A549 (cell line): ENCODE measurements at regions not wholly inside any gene's neighbourhood (a gene's known extent, or its start where the extent isn't known, plus 50 kb on each side); places are given as distances from the start of the nearest gene placed in this dataset.

ENCODE experiments used
- ATAC-seq, 2 experiments: fragments of 200-7000 bp in 1 of 2; fragments of >200 bp in 1 of 2; cut with Nextera tagmentation in 1 of 2; cut with Tn5 transposase in 1 of 2; 3 replicates each; pipeline versions ENCODE4 v1.8.0 to v1.9.1; 2018 to 2020; ENCODE audit warnings: mild to moderate bottlenecking in 1 of 2, moderate library complexity in 1 of 2
- CTCF ChIA-PET: fragments of 300-600 bp; sonication (Branson Sonifier 250); formaldehyde crosslinking; extraction: SDS; loops from one replicate; lab custom pipeline; 2021; ENCODE audit warnings: antibody characterized with exemption, inconsistent platforms; lab: Yijun Ruan, JAX
- POLR2A ChIA-PET: fragments of 350-600 bp; formaldehyde crosslinking; extraction: SDS; loops from one replicate; lab custom pipeline; 2021; ENCODE audit warnings: antibody characterized with exemption, inconsistent platforms; lab: Yijun Ruan, JAX
- DNase-seq, 2 experiments: peaks; one replicate each; pipeline versions ENCODE4 v3.0.0 to v3.0.0-alpha.2; 2011 to 2016; ENCODE audit warnings: low read depth in 1 of 2, low spot score in 1 of 2
- FAIRE-seq: peaks from 2 replicates; lab custom pipeline; 2011; peaks lifted over from hg19 to GRCh38; lab: Jason Lieb, UNC
- H3K27ac ChIP-seq, 2 experiments: fragments of >200 bp; sonication (Bioruptor Twin); formaldehyde crosslinking; 3 replicates each; pipeline ENCODE4 v1.5.1; 2016 to 2017
- H3K4me1 ChIP-seq: fragments of >200 bp; sonication (Bioruptor Twin); formaldehyde crosslinking; 3 replicates; pipeline ENCODE4 v1.6.1; 2016
- H3K4me2 ChIP-seq: fragments of >200 bp; sonication (Bioruptor Twin); formaldehyde crosslinking; 3 replicates; pipeline ENCODE4 v1.6.1; 2016
- H3K4me3 ChIP-seq: fragments of >200 bp; sonication (Bioruptor Twin); formaldehyde crosslinking; 3 replicates; pipeline ENCODE4 v1.5.1; 2016
- H3K9me3 ChIP-seq: fragments of >200 bp; sonication (Bioruptor Twin); formaldehyde crosslinking; 3 replicates; pipeline ENCODE4 v1.6.1; 2016
- CBX8 ChIP-seq: fragments of 200-600 bp; sonication (generic); IDR thresholded peaks from 2 replicates; pipeline ENCODE4 v1.6.1; 2016
- EHF ChIP-seq: fragments of 250-450 bp; sonication (Bioruptor Pico); IDR thresholded peaks from 2 replicates; pipeline ENCODE4 v1.5.0; 2020; ENCODE audit warnings: mild to moderate bottlenecking
- ELK1 ChIP-seq: fragments of 150-350 bp; IDR thresholded peaks from 2 replicates; pipeline ENCODE4 v1.6.1; 2014; ENCODE audit warnings: low read depth, mild to moderate bottlenecking, low read length
- EP300 ChIP-seq, 2 experiments: fragments of >200 bp; sonication (Bioruptor Twin); formaldehyde crosslinking; IDR thresholded peaks; 2 replicates in 1 of 2; 3 replicates in 1 of 2; pipeline ENCODE4 v1.6.1; 2016 to 2017
- ESRRA ChIP-seq: fragments of 150-350 bp; IDR thresholded peaks from 2 replicates; pipeline ENCODE4 v1.6.1; 2014; ENCODE audit warnings: mild to moderate bottlenecking, low read length, borderline replicate concordance
- FOSB ChIP-seq: fragments of 250-450 bp; sonication (Bioruptor Pico); IDR thresholded peaks from 2 replicates; pipeline ENCODE4 v1.5.0; 2020; ENCODE audit warnings: mild to moderate bottlenecking, moderate library complexity
- FOSL2 ChIP-seq, 2 experiments: fragments of 450-650 bp in 1 of 2; fragments of >200 bp in 1 of 2; sonication (Bioruptor Twin) in 1 of 2; formaldehyde crosslinking; IDR thresholded peaks; 2 replicates each; pipeline versions ENCODE4 v1.5.0 to v1.6.1; 2016 to 2020; ENCODE audit warnings: mild to moderate bottlenecking in 1 of 2, moderate library complexity in 1 of 2
- FOXS1 ChIP-seq: fragments of 250-450 bp; sonication (Bioruptor Pico); IDR thresholded peaks from 2 replicates; pipeline ENCODE4 v1.5.0; 2020; ENCODE audit warnings: mild to moderate bottlenecking, moderate library complexity
- HDAC2 ChIP-seq: fragments of 200-600 bp; sonication (generic); IDR thresholded peaks from 2 replicates; pipeline ENCODE4 v1.6.1; 2016
- HEYL ChIP-seq: fragments of 250-450 bp; sonication (Bioruptor Pico); IDR thresholded peaks from 2 replicates; pipeline ENCODE4 v1.8.0; 2021; ENCODE audit warnings: mild to moderate bottlenecking, moderate library complexity
- HOXA7 ChIP-seq: fragments of 250-450 bp; sonication (Bioruptor Pico); IDR thresholded peaks from 2 replicates; pipeline ENCODE4 v1.5.0; 2020; ENCODE audit warnings: mild to moderate bottlenecking, moderate library complexity
- HOXB5 ChIP-seq: fragments of 250-450 bp; sonication (Bioruptor Pico); IDR thresholded peaks from 2 replicates; pipeline ENCODE4 v1.5.0; 2020; ENCODE audit warnings: mild to moderate bottlenecking, moderate library complexity
- JUNB ChIP-seq: fragments of >200 bp; sonication (Bioruptor Twin); formaldehyde crosslinking; IDR thresholded peaks from 2 replicates; pipeline ENCODE4 v1.6.1; 2016
- KDM1A ChIP-seq: fragments of 200-600 bp; sonication (generic); IDR thresholded peaks from 2 replicates; pipeline ENCODE4 v1.6.1; 2016; ENCODE audit warnings: low read depth, mild to moderate bottlenecking
- KDM5A ChIP-seq: fragments of 200-600 bp; sonication (generic); IDR thresholded peaks from 2 replicates; pipeline ENCODE4 v1.6.1; 2016; ENCODE audit warnings: antibody characterized with exemption, mild to moderate bottlenecking
- MAZ ChIP-seq: fragments of 150-350 bp; IDR thresholded peaks from 2 replicates; pipeline ENCODE4 v1.6.1; 2014; ENCODE audit warnings: antibody characterized with exemption, low read depth, low read length, borderline replicate concordance
- PHF8 ChIP-seq: fragments of 200-600 bp; sonication (generic); IDR thresholded peaks from 2 replicates; pipeline ENCODE4 v1.6.1; 2016; ENCODE audit warnings: low read depth, mild to moderate bottlenecking, antibody characterized with exemption, moderate library complexity, borderline replicate concordance
- RAD21 ChIP-seq, 2 experiments: fragments of >200 bp in 1 of 2; sonication (Bioruptor Twin) in 1 of 2; formaldehyde crosslinking in 1 of 2; IDR thresholded peaks in 1 of 2; conservative IDR thresholded peaks in 1 of 2; 2 replicates in 1 of 2; 3 replicates in 1 of 2; pipeline ENCODE4 v1.6.1; 2012 to 2018; ENCODE audit warnings: inconsistent platforms in 1 of 2
- RARB ChIP-seq: fragments of 250-450 bp; sonication (Bioruptor Pico); IDR thresholded peaks from 2 replicates; pipeline ENCODE4 v1.8.0; 2021; ENCODE audit warnings: mild to moderate bottlenecking, moderate library complexity
- SMC3 ChIP-seq: fragments of >200 bp; sonication (Bioruptor Twin); formaldehyde crosslinking; IDR thresholded peaks from 3 replicates; pipeline ENCODE4 v1.6.1; 2018; ENCODE audit warnings: inconsistent platforms
- ZNF302 ChIP-seq: fragments of 250-450 bp; sonication (Bioruptor Pico); IDR thresholded peaks from 2 replicates; pipeline ENCODE4 v1.9.0; 2021; ENCODE audit warnings: inconsistent platforms, mild to moderate bottlenecking, moderate library complexity
- ZSCAN20 ChIP-seq: fragments of 250-450 bp; sonication (Bioruptor Pico); IDR thresholded peaks from 2 replicates; pipeline ENCODE4 v1.8.0; 2022; ENCODE audit warnings: mild to moderate bottlenecking, moderate library complexity
- WGBS: methylation state at CpG from one replicate; pipeline ENCODE4 v1.1.6; 2017; ENCODE audit errors: missing lambda C conversion rate; 5-methylcytosine and 5-hydroxymethylcytosine counted together
- TF ChIP-seq, protein P1 (sequence below): fragments of >200 bp; sonication (Bioruptor Twin); formaldehyde crosslinking; IDR thresholded peaks from 2 replicates; pipeline ENCODE4 v1.6.1; 2016
- TF ChIP-seq, protein P2 (sequence below): fragments of 250-450 bp; sonication (Bioruptor Pico); IDR thresholded peaks from 2 replicates; pipeline ENCODE4 v1.5.0; 2020; ENCODE audit warnings: low read depth, mild to moderate bottlenecking, moderate library complexity
- TF ChIP-seq, protein P3 (sequence below): fragments of >200 bp; sonication (Bioruptor Twin); formaldehyde crosslinking; IDR thresholded peaks from 3 replicates; pipeline ENCODE4 v1.6.1; 2016

GRCh38 chr2:39609917-39610316 is 55.8 kb upstream of the TMEM178A start:
- TF ChIP-seq FOXS1 (no peak), EHF (CRISPR knock-in tag) (no peak), PHF8 (no peak), ZSCAN20 (CRISPR knock-in tag) (no peak), KDM1A (no peak), FOSL2 (IDR thresholded peaks at IDR 0.05) (no peak), FOSL2 (CRISPR knock-in tag; IDR thresholded peaks at IDR 0.05) (no peak), RAD21 (conservative IDR thresholded peaks at IDR 0.05 in 1 of 2, IDR thresholded peaks at IDR 0.05 in 1 of 2) (no peak), RARB (no peak), CBX8 (no peak), JUNB (no peak), SMC3 (no peak), HOXA7 (CRISPR knock-in tag) (no peak), ZNF302 (no peak), EP300 (IDR thresholded peaks at IDR 0.05) (no peak), MAZ (no peak), HDAC2 (no peak), HEYL (CRISPR knock-in tag) (no peak)
- TF ChIP-seq, protein P1, sequence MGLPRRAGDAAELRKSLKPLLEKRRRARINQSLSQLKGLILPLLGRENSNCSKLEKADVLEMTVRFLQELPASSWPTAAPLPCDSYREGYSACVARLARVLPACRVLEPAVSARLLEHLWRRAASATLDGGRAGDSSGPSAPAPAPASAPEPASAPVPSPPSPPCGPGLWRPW = no peak
- TF ChIP-seq, protein P2, sequence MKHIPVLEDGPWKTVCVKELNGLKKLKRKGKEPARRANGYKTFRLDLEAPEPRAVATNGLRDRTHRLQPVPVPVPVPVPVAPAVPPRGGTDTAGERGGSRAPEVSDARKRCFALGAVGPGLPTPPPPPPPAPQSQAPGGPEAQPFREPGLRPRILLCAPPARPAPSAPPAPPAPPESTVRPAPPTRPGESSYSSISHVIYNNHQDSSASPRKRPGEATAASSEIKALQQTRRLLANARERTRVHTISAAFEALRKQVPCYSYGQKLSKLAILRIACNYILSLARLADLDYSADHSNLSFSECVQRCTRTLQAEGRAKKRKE (CRISPR knock-in tag) = no peak
- TF ChIP-seq, protein P3, sequence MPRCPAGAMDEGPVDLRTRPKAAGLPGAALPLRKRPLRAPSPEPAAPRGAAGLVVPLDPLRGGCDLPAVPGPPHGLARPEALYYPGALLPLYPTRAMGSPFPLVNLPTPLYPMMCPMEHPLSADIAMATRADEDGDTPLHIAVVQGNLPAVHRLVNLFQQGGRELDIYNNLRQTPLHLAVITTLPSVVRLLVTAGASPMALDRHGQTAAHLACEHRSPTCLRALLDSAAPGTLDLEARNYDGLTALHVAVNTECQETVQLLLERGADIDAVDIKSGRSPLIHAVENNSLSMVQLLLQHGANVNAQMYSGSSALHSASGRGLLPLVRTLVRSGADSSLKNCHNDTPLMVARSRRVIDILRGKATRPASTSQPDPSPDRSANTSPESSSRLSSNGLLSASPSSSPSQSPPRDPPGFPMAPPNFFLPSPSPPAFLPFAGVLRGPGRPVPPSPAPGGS = no peak
- POLR2A ChIA-PET = no interaction called here
- CTCF ChIA-PET = no interaction called here
- Histone ChIP-seq H3K27ac (no peak overlapping the region), H3K4me3 (no peak overlapping the region), H3K9me3 (peaks cover 3% of the 10 kb centered on the region; the same call in 1 of the 3 replicates), H3K4me2 (no peak overlapping the region), H3K4me1 (no peaks in the 10 kb centered on the region)
- 25% methylated on average over 2 of the region's 2 CpGs for whole genome bisulfite sequencing
- ATAC-seq (no peak), FAIRE-seq (no peak), DNase-seq (no peak)

DNA sequence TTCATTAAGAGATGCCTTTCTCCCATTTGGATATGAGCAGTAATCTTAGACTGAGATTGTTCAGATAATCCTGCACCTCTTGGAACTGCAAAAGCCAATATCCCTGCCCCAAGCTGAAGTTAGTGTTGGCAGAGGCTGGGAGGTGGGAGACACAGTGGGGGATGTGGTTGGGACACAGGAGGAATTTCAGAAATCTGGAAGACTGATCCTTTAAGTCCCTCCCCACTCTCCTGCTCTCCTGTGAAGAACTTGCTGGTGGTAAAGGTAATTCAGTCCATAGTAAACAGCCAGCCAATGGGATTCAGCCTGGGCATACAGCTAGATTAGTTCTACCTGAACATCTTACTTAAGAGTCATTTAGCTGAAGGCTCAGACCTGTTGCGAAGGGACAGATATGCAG is 50.0 kb upstream of the TMEM178A start:
- H3K27ac ChIP-seq = no peak overlapping the region
- TF ChIP-seq FOSB (CRISPR knock-in tag) (no peak), HOXA7 (CRISPR knock-in tag) (no peak), HEYL (CRISPR knock-in tag) (no peak), FOSL2 (IDR thresholded peaks at IDR 0.05) (no peak), FOSL2 (CRISPR knock-in tag; IDR thresholded peaks at IDR 0.05) (no peak), JUNB (no peak), ESRRA (no peak), KDM5A (no peak), PHF8 (no peak), HOXB5 (CRISPR knock-in tag) (no peak), ELK1 (no peak)
- TF ChIP-seq, all 56 proteins: peak for 0
- Histone ChIP-seq H3K4me2 (no peak overlapping the region), H3K4me3 (no peak overlapping the region), H3K9me3 (peaks cover 3% of the 10 kb centered on the region; the same call in 1 of the 3 replicates), H3K4me1 (no peaks in the 10 kb centered on the region)
- DNase-seq = no peak
- FAIRE-seq = no peak
- no peak for ATAC-seq
- ChIA-PET POLR2A (no interaction called here), CTCF (interaction anchor here (1.7 kb wide), 1 partner anchor 10 kb away, joined by 5 read pairs; no protein-coding TSS in a partner anchor)
- 45% methylated on average over 1 of the region's 1 CpG for WGBS
